ENCODE measurements at regions not wholly inside any gene's neighbourhood (a gene's known extent, or its start where the extent isn't known, plus 50 kb on each side); places are given as distances from the start of the nearest gene placed in this dataset.
A peak's percentile ranks its signal among the peaks of the same experiment; 100 is the strongest.

DNA sequence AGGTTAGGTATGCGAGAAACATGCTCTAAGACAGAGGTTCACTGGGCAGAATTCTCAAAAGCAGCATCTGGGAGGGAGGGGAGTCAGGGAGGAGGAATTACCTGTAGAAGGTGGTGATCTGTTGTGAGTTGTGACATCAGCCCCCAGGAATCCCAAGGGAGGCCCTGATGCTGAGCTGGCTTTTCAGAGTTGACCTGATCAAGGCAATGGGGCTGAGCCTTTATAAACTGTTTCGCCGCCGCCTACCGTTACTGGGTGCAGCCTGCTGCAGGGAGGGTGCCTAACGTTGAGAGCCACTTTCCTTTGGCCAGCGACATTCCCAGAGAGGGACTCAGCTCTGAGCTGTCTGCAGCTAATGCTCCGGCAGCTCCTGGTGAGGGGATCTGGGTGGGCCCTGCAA, 257.9 kb upstream of the TMEM132C start:
- Histone ChIP-seq H3K9ac (ENCODE audit: extremely low read depth, insufficient read length, low read length) (no peak overlapping the region), H4K5ac (ENCODE audit: insufficient read length, low read depth, low read length) (no peak overlapping the region), H3K18ac (ENCODE audit: insufficient read length, low read depth, low read length) (no peak overlapping the region), H3K23me2 (ENCODE audit: insufficient read length, low read depth, low read length, poor library complexity, severe bottlenecking) (no peaks in the 10 kb centered on the region), H2BK20ac (ENCODE audit: low read depth, low read length, poor library complexity, severe bottlenecking) (no peak overlapping the region), H2BK5ac (ENCODE audit: insufficient read length, low read length) (no peak overlapping the region), H4K91ac (ENCODE audit: insufficient read length, low read depth, low read length) (no peak overlapping the region), H2BK12ac (ENCODE audit: insufficient read length, low read depth, low read length) (no peak overlapping the region), H3T11ph (ENCODE audit: low read length) (no peak overlapping the region), H3K14ac (ENCODE audit: insufficient read depth, low read length) (no peak overlapping the region), H2BK120ac (ENCODE audit: low read depth, low read length, poor library complexity, severe bottlenecking) (no peak overlapping the region), H3K27ac (ENCODE audit: insufficient read length, low read depth, low read length) (no peak overlapping the region), H3K9me3 (ENCODE audit: control insufficient read depth, low read depth, low read length) (no peaks in the 10 kb centered on the region), H2AFZ (ENCODE audit: low read length) (no peak overlapping the region), H3K56ac (ENCODE audit: insufficient read length, low read depth, low read length) (no peak overlapping the region), H3K79me1 (ENCODE audit: insufficient read depth, low read depth, low read length, poor library complexity, severe bottlenecking) (no peaks in the 10 kb centered on the region), H3K27me3 (ENCODE audit: insufficient read depth, low read length) (no peaks in the 10 kb centered on the region), H4K8ac (replicated peaks; ENCODE audit: insufficient read length, low read depth, low read length) (no peak overlapping the region), H3K4me1 (ENCODE audit: insufficient read depth, low read length) (no peaks in the 10 kb centered on the region), H3K23ac (ENCODE audit: insufficient read length, low read depth, low read length) (no peak overlapping the region), H2BK15ac (ENCODE audit: low read depth, low read length) (no peak overlapping the region), H3K79me2 (ENCODE audit: insufficient read depth, low read length) (no peaks in the 10 kb centered on the region), H3K4ac (ENCODE audit: low read depth, low read length) (no peak overlapping the region), H3K4me2 (ENCODE audit: insufficient read depth, insufficient read length, low read length) (no peak overlapping the region), H4K20me1 (ENCODE audit: control insufficient read depth, insufficient read depth, insufficient read length) (no peaks in the 10 kb centered on the region), H2AK5ac (ENCODE audit: insufficient read length, low read length) (no peak overlapping the region)
- Mint-ChIP-seq H3K27me3 (ENCODE audit: low read depth) (no peaks in the 10 kb centered on the region; the same call in 1 of the 2 replicates), H3K27ac (no peak overlapping the region; a peak in 1 of 7 replicates), H3K4me1 (peaks cover 13 to 16% of the 10 kb centered on the region in 2 experiments), H3K9me3 (no peaks in the 10 kb centered on the region), H3K36me3 (ENCODE audit: insufficient read depth in 1 of 3, low read depth in 3 of 3) (no peaks in the 10 kb centered on the region), H3K4me3 (no peak overlapping the region)
- DNase-seq: peak; percentile 77
- no CpG with 5 or more reads among the region's 8 CpGs for WGBS (ENCODE audit: extremely low coverage, insufficient read length, low lambda C conversion rate)
- no peak for TF ChIP-seq CTCF (conservative IDR thresholded peaks at IDR 0.05)

Data from H9 (cell line).